ENCODE measurements at regions not wholly inside any gene's neighbourhood (a gene's known extent, or its start where the extent isn't known, plus 50 kb on each side); places are given as distances from the start of the nearest gene placed in this dataset.
"Not testable (repeated sequence)": the region's sequence is repeated elsewhere in the genome, so short reads cannot be mapped to it uniquely, and the experiment has no call there.

DNA sequence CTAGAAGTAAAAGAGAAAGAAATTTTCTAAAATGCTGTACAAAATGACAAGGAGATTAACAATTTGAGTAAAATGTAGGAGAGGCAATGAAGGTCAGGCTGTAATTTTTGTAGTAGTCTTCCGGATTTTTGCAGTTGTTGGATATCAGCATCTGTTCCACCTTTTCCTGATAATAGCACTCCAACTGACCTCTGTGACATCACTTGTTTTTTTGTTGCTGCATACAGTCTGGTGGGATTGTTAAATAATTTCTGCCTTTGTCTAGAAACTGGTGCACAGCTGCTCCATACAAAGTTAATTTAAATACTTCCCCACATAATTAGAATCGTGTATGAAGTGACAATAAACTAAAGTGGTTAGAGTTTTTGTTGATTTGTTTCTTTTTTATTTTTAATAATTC is 731.4 kb downstream of the PLOD2 start:
- Histone ChIP-seq H3K9me3 (peaks cover 0 to 6% of the 10 kb centered on the region in 2 donors), H3K27ac (no peak overlapping the region), H3K27me3 (no peaks in the 10 kb centered on the region), H3K4me3 (no peak overlapping the region), H3K36me3 (no peaks in the 10 kb centered on the region), H3K4me1 (no peaks in the 10 kb centered on the region)
- DNase-seq (no peak), ATAC-seq (no peak)
- TF ChIP-seq, protein P1, sequence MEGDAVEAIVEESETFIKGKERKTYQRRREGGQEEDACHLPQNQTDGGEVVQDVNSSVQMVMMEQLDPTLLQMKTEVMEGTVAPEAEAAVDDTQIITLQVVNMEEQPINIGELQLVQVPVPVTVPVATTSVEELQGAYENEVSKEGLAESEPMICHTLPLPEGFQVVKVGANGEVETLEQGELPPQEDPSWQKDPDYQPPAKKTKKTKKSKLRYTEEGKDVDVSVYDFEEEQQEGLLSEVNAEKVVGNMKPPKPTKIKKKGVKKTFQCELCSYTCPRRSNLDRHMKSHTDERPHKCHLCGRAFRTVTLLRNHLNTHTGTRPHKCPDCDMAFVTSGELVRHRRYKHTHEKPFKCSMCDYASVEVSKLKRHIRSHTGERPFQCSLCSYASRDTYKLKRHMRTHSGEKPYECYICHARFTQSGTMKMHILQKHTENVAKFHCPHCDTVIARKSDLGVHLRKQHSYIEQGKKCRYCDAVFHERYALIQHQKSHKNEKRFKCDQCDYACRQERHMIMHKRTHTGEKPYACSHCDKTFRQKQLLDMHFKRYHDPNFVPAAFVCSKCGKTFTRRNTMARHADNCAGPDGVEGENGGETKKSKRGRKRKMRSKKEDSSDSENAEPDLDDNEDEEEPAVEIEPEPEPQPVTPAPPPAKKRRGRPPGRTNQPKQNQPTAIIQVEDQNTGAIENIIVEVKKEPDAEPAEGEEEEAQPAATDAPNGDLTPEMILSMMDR (IDR thresholded peaks at IDR 0.05): no peak
- intact Hi-C loops (cut with DNase I): no loop called here

DNA sequence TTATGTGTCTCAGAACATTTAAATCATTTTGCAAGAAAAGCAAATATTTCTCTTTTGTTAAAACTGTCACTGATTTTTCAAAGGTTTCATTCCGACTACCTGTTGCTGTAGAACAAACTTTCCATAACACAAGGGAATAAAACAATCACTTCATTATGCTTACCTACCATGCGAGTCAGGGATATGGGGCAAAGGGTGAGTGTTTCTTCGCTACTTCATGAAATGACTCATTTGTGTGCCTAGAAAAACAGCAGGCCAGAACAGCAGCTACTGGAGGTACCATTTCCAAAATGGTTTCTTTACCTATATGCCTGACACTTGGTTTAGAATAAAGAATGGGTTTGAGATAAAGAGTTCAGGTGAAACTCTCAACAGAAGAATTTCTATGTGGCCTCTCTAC is 712.5 kb downstream of the PLOD2 start:
- DNase-seq: no peak
- TF ChIP-seq, protein P1 (IDR thresholded peaks at IDR 0.05): no peak
- Histone ChIP-seq H3K4me1 (no peaks in the 10 kb centered on the region), H3K4me3 (no peak overlapping the region), H3K36me3 (no peaks in the 10 kb centered on the region), H3K27ac (no peak overlapping the region), H3K9me3 (no peaks in the 10 kb centered on the region), H3K27me3 (no peaks in the 10 kb centered on the region)
- ATAC-seq: no peak
- intact Hi-C loops (cut with DNase I): no loop called here

DNA sequence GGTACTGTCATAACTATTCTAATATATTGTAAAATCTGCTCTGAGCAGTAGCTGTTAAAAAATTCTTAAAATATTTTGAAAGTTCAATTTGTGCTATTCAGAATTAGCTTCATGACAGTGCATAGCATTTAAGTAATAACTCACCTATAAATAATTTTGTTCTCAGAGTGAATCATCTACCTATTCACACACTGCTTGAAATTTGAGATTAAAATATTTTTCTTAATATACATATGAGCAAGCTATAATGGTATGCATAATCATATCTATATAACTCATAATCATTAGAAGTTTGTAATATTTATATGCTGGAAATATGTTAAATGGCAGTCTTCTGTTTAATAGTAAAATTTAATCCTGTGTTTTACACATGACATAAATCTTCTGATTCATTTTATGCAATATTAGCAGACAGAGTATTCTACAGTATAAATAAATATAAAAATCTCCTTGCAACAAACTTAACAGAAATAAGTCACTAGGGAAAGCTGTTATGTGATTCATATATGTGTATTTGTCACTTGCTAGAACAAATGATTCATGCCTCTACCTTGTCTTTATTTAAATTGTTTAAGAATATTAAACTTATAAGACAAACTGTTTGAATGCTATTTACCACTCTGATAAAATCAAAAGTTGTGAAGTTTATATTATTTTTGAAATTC is 710.8 kb downstream of the PLOD2 start:
- Histone ChIP-seq H3K4me1 (no peaks in the 10 kb centered on the region), H3K27me3 (no peaks in the 10 kb centered on the region), H3K4me3 (no peak overlapping the region), H3K27ac (no peak overlapping the region), H3K9me3 (no peaks in the 10 kb centered on the region), H3K36me3 (no peaks in the 10 kb centered on the region)
- DNase-seq (no peak), ATAC-seq (no peak)
- TF ChIP-seq, protein P1 (IDR thresholded peaks at IDR 0.05): no peak
- intact Hi-C loops (cut with DNase I): no loop called here

DNA sequence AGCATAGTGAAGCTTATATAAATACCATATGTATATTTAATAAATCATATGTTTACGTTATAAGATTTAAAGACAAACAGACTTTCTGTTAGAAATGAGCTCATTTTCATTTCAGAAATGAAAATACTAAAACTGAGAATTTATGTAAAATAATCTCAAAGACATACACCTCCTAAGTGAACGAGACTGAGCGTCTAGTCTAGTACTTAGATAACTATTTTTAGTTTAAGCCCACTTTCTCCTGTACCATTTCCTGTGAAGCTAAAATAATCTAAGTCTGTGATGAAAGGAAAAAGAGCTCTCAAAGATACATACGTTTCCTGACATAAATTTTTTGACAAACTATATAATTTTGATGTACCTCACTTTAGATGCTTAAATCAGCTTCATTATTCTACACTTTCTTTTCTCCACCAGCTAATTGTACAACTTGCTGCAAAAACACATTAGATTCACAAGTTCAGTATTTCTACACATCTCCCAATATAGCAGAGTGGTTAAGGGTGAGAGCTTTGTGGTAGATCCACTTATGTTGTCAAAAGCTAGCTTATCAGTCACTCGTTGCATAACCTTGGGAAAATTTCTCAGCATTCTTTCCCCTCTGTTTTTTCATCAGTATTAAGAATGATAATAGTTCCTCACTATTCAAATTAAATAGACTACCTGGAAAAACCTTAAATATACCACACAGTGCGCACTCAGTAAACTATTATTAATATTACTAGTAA is 703.0 kb downstream of the PLOD2 start:
- intact Hi-C loops (cut with DNase I): no loop called here
- Histone ChIP-seq H3K4me3 (no peak overlapping the region), H3K27ac (no peak overlapping the region), H3K27me3 (no peaks in the 10 kb centered on the region), H3K4me1 (no peaks in the 10 kb centered on the region), H3K36me3 (no peaks in the 10 kb centered on the region), H3K9me3 (peaks cover 0 to 2% of the 10 kb centered on the region in 2 donors)
- DNase-seq (no peak), ATAC-seq (no peak)
- TF ChIP-seq, protein P1 (IDR thresholded peaks at IDR 0.05): no peak

DNA sequence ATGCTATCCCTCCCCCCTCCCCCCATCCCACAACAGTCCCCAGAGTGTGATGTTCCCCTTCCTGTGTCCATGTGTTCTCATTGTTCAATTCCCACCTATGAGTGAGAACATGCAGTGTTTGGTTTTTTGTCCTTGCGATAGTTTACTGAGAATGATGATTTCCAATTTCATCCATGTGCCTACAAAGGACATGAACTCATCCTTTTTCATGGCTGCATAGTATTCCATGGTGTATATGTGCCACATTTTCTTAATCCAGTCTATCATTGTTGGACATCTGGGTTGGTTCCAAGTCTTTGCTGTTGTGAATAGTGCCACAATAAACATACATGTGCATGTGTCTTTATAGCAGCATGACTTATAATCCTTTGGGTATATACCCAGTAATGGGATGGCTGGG is 701.3 kb downstream of the PLOD2 start:
- H3K27me3 ChIP-seq; H3K27ac ChIP-seq; ATAC-seq; H3K36me3 ChIP-seq; H3K4me3 ChIP-seq; H3K4me1 ChIP-seq; DNase-seq; intact Hi-C loops (cut with DNase I); H3K9me3 ChIP-seq: not testable (repeated sequence)

Data from left lung (tissue), 4 donors.